GM12873 (cell line): ENCODE measurements at regions not wholly inside any gene's neighbourhood (a gene's known extent, or its start where the extent isn't known, plus 50 kb on each side); places are given as distances from the start of the nearest gene placed in this dataset.

ENCODE experiments used
- CTCF ChIP-seq: IDR thresholded peaks from 2 replicates; pipeline ENCODE4 v1.5.1; 2012; ENCODE audit warnings: low read depth, mild to moderate bottlenecking, moderate library complexity, low read length, control low read depth; ENCODE audit not compliant: insufficient read depth; ENCODE audit errors: missing control alignments

GRCh38 chr12:22126758-22127157 is 80.7 kb downstream of the CMAS start:
- TF ChIP-seq CTCF: no peak

- TF ChIP-seq CTCF: no peak
These were observed 84.7 kb downstream of the CMAS start for GRCh38 chr12:22130671-22131070.
